GM12891 (cell line): ENCODE measurements at regions not wholly inside any gene's neighbourhood (a gene's known extent, or its start where the extent isn't known, plus 50 kb on each side); places are given as distances from the start of the nearest gene placed in this dataset.

Experiments used
- POLR2A ChIP-seq: IDR thresholded peaks from 2 replicates; pipeline ENCODE4 v1.6.1; 2011; ENCODE audit warnings: low read depth, low read length, control low read depth
- POLR2AphosphoS5 ChIP-seq: IDR thresholded peaks from 2 replicates; pipeline ENCODE4 v1.6.1; 2011; ENCODE audit warnings: low read depth, low read length, control low read depth
- SPI1 ChIP-seq: IDR thresholded peaks from 2 replicates; pipeline ENCODE4 v1.6.1; 2011; ENCODE audit warnings: low read depth, low read length, control low read depth
- TAF1 ChIP-seq: IDR thresholded peaks from 2 replicates; pipeline ENCODE4 v1.6.1; 2011; ENCODE audit warnings: low read depth, low read length, control low read depth

- no peak for TF ChIP-seq POLR2A
- no peak for TF ChIP-seq TAF1
- TF ChIP-seq POLR2AphosphoS5: no peak
- no peak for TF ChIP-seq SPI1
Measured at GRCh38 chr20:62534526-62535221, 58.9 kb upstream of the GATA5 start.
